ENCODE measurements at regions not wholly inside any gene's neighbourhood (a gene's known extent, or its start where the extent isn't known, plus 50 kb on each side); places are given as distances from the start of the nearest gene placed in this dataset.

DNA sequence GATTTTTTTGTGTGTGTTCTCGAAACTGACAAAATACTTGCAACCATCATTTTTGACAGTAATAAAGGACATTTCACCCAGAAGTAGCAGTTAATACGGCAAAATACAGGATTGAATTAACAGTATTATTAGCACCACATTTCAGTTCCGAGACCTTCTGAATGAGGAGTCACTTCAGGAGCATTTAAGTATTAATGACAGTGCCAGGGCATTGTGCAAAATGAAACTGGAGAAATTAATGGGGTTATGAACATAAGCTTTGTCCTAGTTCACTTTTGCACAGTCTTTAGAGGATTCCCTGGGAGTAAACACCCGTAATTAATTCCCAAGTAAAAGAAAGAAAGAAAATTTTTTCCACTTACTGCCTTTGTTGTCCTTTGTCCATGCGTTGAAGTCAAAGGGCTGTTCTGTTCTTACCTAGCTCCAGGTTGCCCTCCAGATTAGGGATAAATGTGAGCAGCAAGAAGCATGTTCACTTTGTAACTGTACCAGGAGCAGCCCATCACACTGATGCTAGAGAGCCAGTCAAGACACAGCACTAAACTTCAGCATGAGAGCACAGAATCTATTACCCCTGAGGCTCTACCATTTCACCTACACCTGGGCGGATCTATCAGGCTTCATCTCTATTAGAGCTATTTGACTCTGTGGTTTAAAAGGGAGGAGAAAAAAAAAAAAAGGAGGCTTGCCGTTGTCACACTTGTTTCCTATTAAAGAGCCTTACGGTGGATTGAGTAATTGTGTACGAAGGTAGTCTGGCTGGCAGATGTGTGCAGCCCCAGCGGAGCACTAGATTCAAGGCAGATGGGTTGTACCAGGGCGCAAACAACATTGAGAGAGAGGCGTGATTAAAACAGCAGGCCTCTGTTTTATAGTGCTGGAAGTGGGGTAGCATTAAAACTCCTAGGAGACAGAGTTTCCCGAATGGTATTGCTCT lies 297.8 kb upstream of the SEMA3A start:
- no peak for TF ChIP-seq ELF4 (IDR thresholded peaks at IDR 0.05)
- no peak for TF ChIP-seq SP1 (IDR thresholded peaks at IDR 0.05)
- TF ChIP-seq ARNT (IDR thresholded peaks at IDR 0.05), result no peak
- TF ChIP-seq FOXM1 (IDR thresholded peaks at IDR 0.05; ENCODE audit: borderline replicate concordance), result no peak
- no peak for TF ChIP-seq TARDBP (IDR thresholded peaks at IDR 0.05)
- TF ChIP-seq SUZ12 (IDR thresholded peaks at IDR 0.05), result no peak
- TF ChIP-seq, protein P1, sequence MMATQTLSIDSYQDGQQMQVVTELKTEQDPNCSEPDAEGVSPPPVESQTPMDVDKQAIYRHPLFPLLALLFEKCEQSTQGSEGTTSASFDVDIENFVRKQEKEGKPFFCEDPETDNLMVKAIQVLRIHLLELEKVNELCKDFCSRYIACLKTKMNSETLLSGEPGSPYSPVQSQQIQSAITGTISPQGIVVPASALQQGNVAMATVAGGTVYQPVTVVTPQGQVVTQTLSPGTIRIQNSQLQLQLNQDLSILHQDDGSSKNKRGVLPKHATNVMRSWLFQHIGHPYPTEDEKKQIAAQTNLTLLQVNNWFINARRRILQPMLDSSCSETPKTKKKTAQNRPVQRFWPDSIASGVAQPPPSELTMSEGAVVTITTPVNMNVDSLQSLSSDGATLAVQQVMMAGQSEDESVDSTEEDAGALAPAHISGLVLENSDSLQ (IDR thresholded peaks at IDR 0.05), result no peak
- TF ChIP-seq CTBP1 (IDR thresholded peaks at IDR 0.05; ENCODE audit: borderline replicate concordance), result no peak
- no peak for TF ChIP-seq FOXA1 (IDR thresholded peaks at IDR 0.05)
- TF ChIP-seq NFRKB (IDR thresholded peaks at IDR 0.05), result no peak
- no peak for TF ChIP-seq ZNF384 (IDR thresholded peaks at IDR 0.05)
- TF ChIP-seq FOXK2 (IDR thresholded peaks at IDR 0.05), result no peak
- TF ChIP-seq HDGF (IDR thresholded peaks at IDR 0.05; ENCODE audit: borderline replicate concordance), result no peak
- TF ChIP-seq L3MBTL2 (conservative IDR thresholded peaks at IDR 0.05), result no peak
- TF ChIP-seq LEF1 (IDR thresholded peaks at IDR 0.05; ENCODE audit: borderline replicate concordance), result no peak
- TF ChIP-seq BHLHE40 (IDR thresholded peaks at IDR 0.05; ENCODE audit: borderline replicate concordance), result no peak
- no peak for DNase-seq (ENCODE audit: extremely low spot score)
- CTCF ChIA-PET, result no interaction called here
- POLR2A ChIA-PET, result no interaction called here

DNA sequence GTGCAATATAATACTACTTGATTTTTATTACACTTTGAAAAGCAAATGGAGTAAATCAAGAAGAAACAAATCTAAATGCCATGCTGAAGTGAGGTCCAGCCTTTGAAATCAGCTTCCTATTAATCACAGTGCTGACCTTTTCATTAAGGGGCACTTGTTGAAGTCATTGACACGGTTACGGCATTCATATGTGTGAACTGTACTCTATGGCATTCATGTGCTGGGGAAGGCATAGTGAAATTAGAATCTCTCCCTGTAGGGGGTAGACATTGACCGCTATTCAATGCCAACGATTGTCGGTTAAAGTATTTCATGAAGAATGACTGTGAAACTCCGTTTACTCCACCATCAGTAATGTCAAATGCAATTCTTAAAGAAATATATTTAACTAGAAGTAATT lies 296.1 kb upstream of the SEMA3A start:
- TF ChIP-seq SUZ12 (IDR thresholded peaks at IDR 0.05) (no peak), TARDBP (IDR thresholded peaks at IDR 0.05) (no peak), CTBP1 (IDR thresholded peaks at IDR 0.05; ENCODE audit: borderline replicate concordance) (no peak)
- TF ChIP-seq, protein P1 (IDR thresholded peaks at IDR 0.05), result no peak
- CTCF ChIA-PET, result no interaction called here
- DNase-seq (ENCODE audit: extremely low spot score), result peak; percentile 9
- POLR2A ChIA-PET, result no interaction called here

DNA sequence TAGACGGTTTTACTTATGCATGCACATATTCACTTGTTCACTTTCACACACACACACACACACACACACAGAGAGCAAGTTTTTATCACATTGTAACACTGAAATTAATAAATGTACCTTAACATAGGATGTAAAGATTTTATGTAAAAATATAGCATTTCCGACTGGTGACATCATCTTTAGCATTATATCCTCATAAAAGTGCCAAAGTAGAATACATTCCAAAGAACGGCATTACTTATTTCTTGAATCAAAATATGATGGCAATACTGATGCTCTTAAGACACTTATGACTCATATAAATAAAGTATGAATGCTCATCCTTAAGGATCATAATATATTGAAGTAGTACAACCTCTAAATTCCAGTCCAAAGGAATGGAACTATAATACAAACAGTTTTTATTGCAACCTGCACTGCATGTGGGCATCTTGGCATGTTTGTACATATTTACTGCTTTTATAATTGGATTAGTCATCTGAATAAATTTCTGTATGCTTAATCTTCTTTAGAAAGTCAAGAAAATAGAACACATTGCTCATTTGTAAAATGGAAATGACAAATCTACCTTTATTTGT lies 290.0 kb upstream of the SEMA3A start:
- no peak for TF ChIP-seq FOXM1 (IDR thresholded peaks at IDR 0.05; ENCODE audit: borderline replicate concordance)
- no peak for TF ChIP-seq L3MBTL2 (conservative IDR thresholded peaks at IDR 0.05)
- TF ChIP-seq CTBP1 (IDR thresholded peaks at IDR 0.05; ENCODE audit: borderline replicate concordance), result no peak
- TF ChIP-seq TARDBP (IDR thresholded peaks at IDR 0.05), result no peak
- no peak for TF ChIP-seq BHLHE40 (IDR thresholded peaks at IDR 0.05; ENCODE audit: borderline replicate concordance)
- TF ChIP-seq LEF1 (IDR thresholded peaks at IDR 0.05; ENCODE audit: borderline replicate concordance), result no peak
- TF ChIP-seq ELF4 (IDR thresholded peaks at IDR 0.05), result no peak
- no peak for TF ChIP-seq SUZ12 (IDR thresholded peaks at IDR 0.05)
- no peak for TF ChIP-seq FOXA1 (IDR thresholded peaks at IDR 0.05)
- no peak for TF ChIP-seq NFRKB (IDR thresholded peaks at IDR 0.05)
- TF ChIP-seq ARNT (IDR thresholded peaks at IDR 0.05), result no peak
- no peak for TF ChIP-seq HDGF (IDR thresholded peaks at IDR 0.05; ENCODE audit: borderline replicate concordance)
- TF ChIP-seq, protein P1 (IDR thresholded peaks at IDR 0.05), result no peak
- no peak for TF ChIP-seq SP1 (IDR thresholded peaks at IDR 0.05)
- TF ChIP-seq FOXK2 (IDR thresholded peaks at IDR 0.05), result no peak
- DNase-seq (ENCODE audit: extremely low spot score), result no peak
- CTCF ChIA-PET, result no interaction called here
- POLR2A ChIA-PET, result no interaction called here

DNA sequence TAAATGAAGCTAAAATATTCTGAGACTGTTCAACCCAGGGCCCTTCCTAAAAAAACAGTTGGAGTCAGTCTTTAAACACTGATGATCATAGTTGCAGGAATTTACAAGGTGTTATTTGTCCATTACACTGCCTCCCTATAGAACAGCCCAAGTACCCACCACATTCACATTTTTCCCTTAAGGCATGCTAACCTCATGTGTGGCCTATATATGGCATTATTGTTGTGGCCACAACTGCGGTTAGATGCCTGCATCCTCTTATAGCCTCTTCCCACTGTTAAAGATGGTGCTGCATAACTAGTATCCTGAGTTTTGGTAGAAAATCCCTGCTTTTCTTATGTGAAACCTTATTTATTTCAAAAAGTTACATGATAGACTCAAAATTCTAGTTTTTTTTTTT lies 287.9 kb upstream of the SEMA3A start:
- ChIA-PET POLR2A (no interaction called here), CTCF (interaction anchor here (0.6 kb wide), 1 partner anchor 288 kb away, joined by 5 read pairs; the partner anchor contains the start of gene SEMA3A)
- TF ChIP-seq BHLHE40 (IDR thresholded peaks at IDR 0.05; ENCODE audit: borderline replicate concordance), result no peak
- TF ChIP-seq ELF4 (IDR thresholded peaks at IDR 0.05), result no peak
- no peak for TF ChIP-seq FOXK2 (IDR thresholded peaks at IDR 0.05)
- TF ChIP-seq, protein P1 (IDR thresholded peaks at IDR 0.05), result no peak
- TF ChIP-seq FOXM1 (IDR thresholded peaks at IDR 0.05; ENCODE audit: borderline replicate concordance), result no peak
- TF ChIP-seq HDGF (IDR thresholded peaks at IDR 0.05; ENCODE audit: borderline replicate concordance), result no peak
- TF ChIP-seq SUZ12 (IDR thresholded peaks at IDR 0.05), result no peak
- TF ChIP-seq L3MBTL2 (conservative IDR thresholded peaks at IDR 0.05), result no peak
- TF ChIP-seq NFRKB (IDR thresholded peaks at IDR 0.05), result no peak
- no peak for TF ChIP-seq TARDBP (IDR thresholded peaks at IDR 0.05)
- TF ChIP-seq FOXA1 (IDR thresholded peaks at IDR 0.05), result no peak
- TF ChIP-seq ZNF384 (IDR thresholded peaks at IDR 0.05), result no peak
- no peak for TF ChIP-seq SP1 (IDR thresholded peaks at IDR 0.05)
- TF ChIP-seq CTBP1 (IDR thresholded peaks at IDR 0.05; ENCODE audit: borderline replicate concordance), result no peak
- TF ChIP-seq ARNT (IDR thresholded peaks at IDR 0.05), result no peak
- TF ChIP-seq LEF1 (IDR thresholded peaks at IDR 0.05; ENCODE audit: borderline replicate concordance), result no peak
- DNase-seq (ENCODE audit: extremely low spot score), result no peak

DNA sequence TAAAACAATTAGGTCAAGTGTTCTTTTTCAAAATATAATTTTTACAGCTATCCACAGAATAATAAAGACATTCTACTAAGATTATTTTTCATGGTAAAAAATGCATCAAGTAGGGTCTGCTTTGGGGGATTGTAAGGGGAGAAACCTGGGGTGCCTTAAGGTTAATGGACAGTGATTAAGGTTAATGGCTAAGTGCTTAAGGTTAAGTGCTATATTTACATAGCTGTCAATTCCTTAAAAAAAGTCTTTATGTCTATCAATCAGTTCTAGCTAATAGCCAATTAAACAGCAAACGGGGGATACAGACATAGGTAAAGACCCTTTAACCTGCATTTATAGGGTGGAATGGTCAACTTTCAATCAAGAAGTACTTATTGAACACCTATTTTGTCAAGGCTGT lies 284.5 kb upstream of the SEMA3A start:
- DNase-seq (ENCODE audit: extremely low spot score), result no peak
- CTCF ChIA-PET, result no interaction called here
- TF ChIP-seq FOXK2 (IDR thresholded peaks at IDR 0.05) (no peak), BHLHE40 (IDR thresholded peaks at IDR 0.05; ENCODE audit: borderline replicate concordance) (no peak), SUZ12 (IDR thresholded peaks at IDR 0.05) (no peak), LEF1 (IDR thresholded peaks at IDR 0.05; ENCODE audit: borderline replicate concordance) (no peak), FOXA1 (IDR thresholded peaks at IDR 0.05) (no peak), L3MBTL2 (conservative IDR thresholded peaks at IDR 0.05) (no peak), FOXM1 (IDR thresholded peaks at IDR 0.05; ENCODE audit: borderline replicate concordance) (no peak), SP1 (IDR thresholded peaks at IDR 0.05) (no peak), ZNF384 (IDR thresholded peaks at IDR 0.05) (no peak), CTBP1 (IDR thresholded peaks at IDR 0.05; ENCODE audit: borderline replicate concordance) (no peak), ELF4 (IDR thresholded peaks at IDR 0.05) (no peak), NFRKB (IDR thresholded peaks at IDR 0.05) (no peak)
- TF ChIP-seq, protein P1 (IDR thresholded peaks at IDR 0.05), result no peak
- POLR2A ChIA-PET, result no interaction called here

Data from HEK293T (cell line).